Upper lobe of left lung (tissue), 6 donors: ENCODE measurements at regions not wholly inside any gene's neighbourhood (a gene's known extent, or its start where the extent isn't known, plus 50 kb on each side); places are given as distances from the start of the nearest gene placed in this dataset.

ENCODE experiments used
- ATAC-seq, 2 donors: fragments of 200-7000 bp; cut with Tn5 transposase; one replicate each; pipeline ENCODE4 v1.9.1; 2022; ENCODE audit warnings: mild to moderate bottlenecking in 2 of 2, moderate library complexity in 2 of 2; ENCODE audit not compliant: low FRiP score in 2 of 2
- DNase-seq, 2 donors: peaks; one replicate each; pipeline ENCODE4 v3.0.0-alpha.2; 2019 to 2020
- H3K27ac ChIP-seq, 4 donors: fragments of 200-600 bp; sonication (generic); one replicate each; pipeline ENCODE4 v1.5.1; 2016 to 2019
- H3K27me3 ChIP-seq, 4 donors: fragments of 200-600 bp; sonication (generic); one replicate each; pipeline ENCODE4 v1.5.1; 2017 to 2019
- H3K36me3 ChIP-seq, 4 donors: fragments of 200-600 bp; sonication (generic); one replicate each; pipeline ENCODE4 v1.5.1; 2016 to 2019
- H3K4me1 ChIP-seq, 4 donors: fragments of 200-600 bp; sonication (generic); one replicate each; pipeline ENCODE4 v1.5.1; 2018 to 2019
- H3K4me3 ChIP-seq, 4 donors: fragments of 200-600 bp; sonication (generic); one replicate each; pipeline ENCODE4 v1.5.1; 2017 to 2019; ENCODE audit warnings: mild to moderate bottlenecking in 2 of 4, moderate library complexity in 1 of 4
- H3K9me3 ChIP-seq, 4 donors: fragments of 200-600 bp; sonication (generic); one replicate each; pipeline ENCODE4 v1.5.1; 2018 to 2019
- EP300 ChIP-seq, 4 donors: sonication (generic); formaldehyde crosslinking; IDR thresholded peaks; one replicate each; pipeline ENCODE4 v1.5.1; 2017; ENCODE audit warnings: antibody characterized with exemption in 4 of 4, control low read depth in 2 of 4
- POLR2A ChIP-seq, 4 donors: fragments of 450-650 bp; IDR thresholded peaks; one replicate each; pipeline ENCODE4 v1.5.1; 2016 to 2017; ENCODE audit warnings: antibody characterized with exemption in 4 of 4, mild to moderate bottlenecking in 2 of 4
- POLR2AphosphoS5 ChIP-seq, 2 donors: sonication (generic); formaldehyde crosslinking; IDR thresholded peaks; one replicate each; pipeline ENCODE4 v1.5.1; 2017; ENCODE audit warnings: antibody characterized with exemption in 2 of 2
- WGBS, 2 donors: methylation state at CpG; one replicate each; pipeline ENCODE4 v1.1.5; 2017 to 2018; 5-methylcytosine and 5-hydroxymethylcytosine counted together
- TF ChIP-seq, protein P1 (sequence below), 6 experiments: fragments of 450-650 bp in 4 of 6; fragments of 200-600 bp in 2 of 6; sonication (generic) in 2 of 6; IDR thresholded peaks; one replicate each; pipeline ENCODE4 v1.5.1; 2016 to 2019; ENCODE audit warnings: antibody characterized with exemption in 6 of 6
- donor health status: DM: no; HTN: no; CAD: no; lungs with moderate emphysema.
- donor health status: DM: no; HTN: yes; CAD: no; lungs with severe emphysema.

- DNase-seq (no peak), ATAC-seq (no peak)
- 71 to 93% methylated on average over 9 of the region's 9 CpGs for WGBS, 2 donors
- Histone ChIP-seq H3K27ac (no peak overlapping the region), H3K4me3 (no peak overlapping the region), H3K36me3 (no peaks in the 10 kb centered on the region), H3K27me3 (no peaks in the 10 kb centered on the region), H3K9me3 (peaks cover 0 to 3% (median 0%) of the 10 kb centered on the region in 4 donors), H3K4me1 (peaks cover 0 to 4% (median 0%) of the 10 kb centered on the region in 4 donors)
- TF ChIP-seq POLR2A (IDR thresholded peaks at IDR 0.05) (no peak), POLR2AphosphoS5 (IDR thresholded peaks at IDR 0.05) (no peak), EP300 (IDR thresholded peaks at IDR 0.05) (no peak)
- TF ChIP-seq, protein P1, sequence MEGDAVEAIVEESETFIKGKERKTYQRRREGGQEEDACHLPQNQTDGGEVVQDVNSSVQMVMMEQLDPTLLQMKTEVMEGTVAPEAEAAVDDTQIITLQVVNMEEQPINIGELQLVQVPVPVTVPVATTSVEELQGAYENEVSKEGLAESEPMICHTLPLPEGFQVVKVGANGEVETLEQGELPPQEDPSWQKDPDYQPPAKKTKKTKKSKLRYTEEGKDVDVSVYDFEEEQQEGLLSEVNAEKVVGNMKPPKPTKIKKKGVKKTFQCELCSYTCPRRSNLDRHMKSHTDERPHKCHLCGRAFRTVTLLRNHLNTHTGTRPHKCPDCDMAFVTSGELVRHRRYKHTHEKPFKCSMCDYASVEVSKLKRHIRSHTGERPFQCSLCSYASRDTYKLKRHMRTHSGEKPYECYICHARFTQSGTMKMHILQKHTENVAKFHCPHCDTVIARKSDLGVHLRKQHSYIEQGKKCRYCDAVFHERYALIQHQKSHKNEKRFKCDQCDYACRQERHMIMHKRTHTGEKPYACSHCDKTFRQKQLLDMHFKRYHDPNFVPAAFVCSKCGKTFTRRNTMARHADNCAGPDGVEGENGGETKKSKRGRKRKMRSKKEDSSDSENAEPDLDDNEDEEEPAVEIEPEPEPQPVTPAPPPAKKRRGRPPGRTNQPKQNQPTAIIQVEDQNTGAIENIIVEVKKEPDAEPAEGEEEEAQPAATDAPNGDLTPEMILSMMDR (IDR thresholded peaks at IDR 0.05), result no peak
These were observed 857.7 kb downstream of the GALR1 start for GRCh38 chr18:78107363-78107762.

DNA sequence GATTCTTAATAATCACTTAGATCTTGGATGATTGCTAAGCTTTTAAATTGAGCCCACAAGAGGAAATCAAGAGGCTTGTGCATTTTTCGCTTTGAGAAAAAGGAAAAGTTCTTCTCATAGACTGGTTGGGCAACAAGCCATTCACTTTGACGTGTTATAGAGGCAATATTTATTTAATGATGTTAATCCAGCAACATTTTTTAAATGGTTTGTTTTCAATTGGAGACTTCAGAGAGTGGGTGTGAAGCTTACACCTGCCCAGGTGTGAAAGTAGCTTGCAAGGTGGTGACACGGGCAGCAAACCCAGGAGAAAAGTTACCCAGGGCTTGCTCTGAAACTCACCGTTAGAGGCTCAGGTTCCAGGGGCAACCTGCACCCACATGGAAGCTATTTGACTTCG is 858.9 kb downstream of the GALR1 start:
- WGBS, 2 donors, result 47 to 50% methylated on average over 5 of the region's 5 CpGs
- no peak overlapping the region for H3K27ac ChIP-seq
- no peak overlapping the region for H3K4me3 ChIP-seq
- H3K9me3 ChIP-seq, result peaks cover 0 to 3% (median 0%) of the 10 kb centered on the region in 4 donors
- ATAC-seq (no peak), DNase-seq (no peak)
- H3K4me1 ChIP-seq, result peaks cover 0 to 4% (median 0%) of the 10 kb centered on the region in 4 donors
- H3K36me3 ChIP-seq, result no peaks in the 10 kb centered on the region
- no peaks in the 10 kb centered on the region for H3K27me3 ChIP-seq
- TF ChIP-seq EP300 (IDR thresholded peaks at IDR 0.05) (no peak), POLR2A (IDR thresholded peaks at IDR 0.05) (no peak), POLR2AphosphoS5 (IDR thresholded peaks at IDR 0.05) (no peak)
- TF ChIP-seq, protein P1 (IDR thresholded peaks at IDR 0.05), result no peak

DNA sequence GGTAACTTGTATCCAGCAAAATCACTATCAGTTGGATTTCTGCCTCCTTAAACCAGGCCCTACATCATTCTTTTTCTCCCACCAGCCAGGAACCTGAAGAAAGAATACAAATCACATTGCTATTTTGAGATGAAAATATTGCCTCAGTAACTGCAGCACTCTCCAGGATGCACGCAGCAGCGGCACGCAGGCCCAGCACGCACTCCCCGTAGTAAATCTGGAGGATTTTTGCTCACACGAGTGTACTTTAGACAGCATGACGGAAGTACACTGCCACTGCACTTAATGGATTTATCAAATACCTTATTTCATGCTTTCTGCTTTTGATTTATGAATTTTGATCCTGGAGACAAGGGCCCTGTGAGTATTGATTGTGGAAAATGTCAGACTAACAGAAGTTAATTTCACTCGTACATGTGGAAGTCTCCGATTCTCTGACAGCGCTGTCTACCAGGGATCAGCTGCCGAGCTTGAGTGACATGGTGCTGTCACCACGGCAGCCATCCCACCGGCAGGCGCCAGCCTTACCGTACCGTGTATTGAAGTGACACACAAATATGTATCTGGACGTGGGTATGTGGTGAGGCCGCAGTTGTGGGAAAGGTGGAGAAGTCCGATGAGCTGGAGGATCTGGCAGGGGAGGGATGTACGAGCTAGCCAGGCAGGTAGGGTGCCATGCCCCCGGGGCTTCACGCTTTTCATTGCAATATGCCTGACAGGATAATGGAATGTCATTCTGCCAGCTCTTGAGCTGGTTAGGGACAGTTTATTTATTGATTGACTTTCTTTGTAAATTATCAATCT is 863.7 kb downstream of the GALR1 start:
- 92 to 93% methylated on average over 22 of the region's 22 CpGs for WGBS, 2 donors
- H3K27me3 ChIP-seq, result no peaks in the 10 kb centered on the region
- H3K9me3 ChIP-seq, result no peaks in the 10 kb centered on the region
- no peak overlapping the region for H3K27ac ChIP-seq
- no peaks in the 10 kb centered on the region for H3K36me3 ChIP-seq
- ATAC-seq, result no peak
- DNase-seq, result peak in 1 of 2 donors; percentile 27
- H3K4me3 ChIP-seq, result no peak overlapping the region
- TF ChIP-seq EP300 (IDR thresholded peaks at IDR 0.05) (no peak), POLR2AphosphoS5 (IDR thresholded peaks at IDR 0.05) (no peak), POLR2A (IDR thresholded peaks at IDR 0.05) (no peak)
- TF ChIP-seq, protein P1 (IDR thresholded peaks at IDR 0.05), result no peak
- no peaks in the 10 kb centered on the region for H3K4me1 ChIP-seq

DNA sequence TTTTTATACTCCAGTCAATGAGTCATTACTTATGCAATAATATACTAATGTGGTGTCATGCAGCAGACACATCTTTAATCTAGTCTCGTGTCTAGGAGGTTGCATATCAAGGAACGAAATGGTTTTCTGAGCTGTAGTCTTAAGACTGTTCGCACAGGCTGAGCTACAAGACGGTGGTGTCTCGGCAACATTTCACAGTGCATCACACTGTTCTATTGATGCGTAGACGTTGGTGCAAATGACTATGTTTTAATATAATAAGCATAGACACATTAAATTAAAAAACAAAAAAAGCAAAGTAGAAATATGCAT is 864.2 kb downstream of the GALR1 start:
- no peaks in the 10 kb centered on the region for H3K4me1 ChIP-seq
- H3K9me3 ChIP-seq, result no peaks in the 10 kb centered on the region
- no peak overlapping the region for H3K27ac ChIP-seq
- H3K36me3 ChIP-seq, result no peaks in the 10 kb centered on the region
- no peak for TF ChIP-seq EP300 (IDR thresholded peaks at IDR 0.05)
- TF ChIP-seq, protein P1 (IDR thresholded peaks at IDR 0.05), result no peak
- no peak for TF ChIP-seq POLR2AphosphoS5 (IDR thresholded peaks at IDR 0.05)
- TF ChIP-seq POLR2A (IDR thresholded peaks at IDR 0.05), result no peak
- H3K27me3 ChIP-seq, result no peaks in the 10 kb centered on the region
- DNase-seq, result no peak
- ATAC-seq, result no peak
- 90 to 93% methylated on average over 7 of the region's 7 CpGs for WGBS, 2 donors
- no peak overlapping the region for H3K4me3 ChIP-seq
